IPS-NIHi7 (cell line): ENCODE measurements at regions not wholly inside any gene's neighbourhood (a gene's known extent, or its start where the extent isn't known, plus 50 kb on each side); places are given as distances from the start of the nearest gene placed in this dataset.
"Not testable (repeated sequence)": the region's sequence is repeated elsewhere in the genome, so short reads cannot be mapped to it uniquely, and the experiment has no call there.

Source experiments
- DNase-seq: peaks from one replicate; pipeline ENCODE4 v3.0.0; 2012; ENCODE audit warnings: mixed read lengths; ENCODE audit errors: extremely low spot score

GRCh38 chr1:239987103-239987745, 104.5 kb upstream of the FMN2 start:
- DNase-seq, result no peak

GRCh38 chr1:239989990-239990389, 101.7 kb upstream of the FMN2 start:
- no peak for DNase-seq

- DNase-seq, result not testable (repeated sequence)
Measured at GRCh38 chr1:239992566-239992965, 99.1 kb upstream of the FMN2 start.

- no peak for DNase-seq
Measured at GRCh38 chr1:239993366-239993765, 98.3 kb upstream of the FMN2 start.

GRCh38 chr1:239995281-239995680, 96.4 kb upstream of the FMN2 start:
- DNase-seq, result no peak

- no peak for DNase-seq
Measured at GRCh38 chr1:239997160-239997514, 94.5 kb upstream of the FMN2 start.

GRCh38 chr1:239997515-239998311, 94.0 kb upstream of the FMN2 start:
- peak; percentile 64 for DNase-seq

GRCh38 chr1:239998312-239998649, 93.4 kb upstream of the FMN2 start:
- DNase-seq, result no peak

- no peak for DNase-seq
Measured at GRCh38 chr1:239999170-239999569, 92.5 kb upstream of the FMN2 start.

GRCh38 chr1:240000634-240001033, 91.0 kb upstream of the FMN2 start:
- DNase-seq, result no peak

GRCh38 chr1:240001177-240001740, 90.4 kb upstream of the FMN2 start:
- no peak for DNase-seq

- DNase-seq, result peak; percentile 55
Measured at GRCh38 chr1:240004086-240004749, 87.5 kb upstream of the FMN2 start.

- no peak for DNase-seq
Measured at GRCh38 chr1:240005997-240006650, 85.6 kb upstream of the FMN2 start.

- no peak for DNase-seq
Measured at GRCh38 chr1:240008298-240008697, 83.4 kb upstream of the FMN2 start.

GRCh38 chr1:240014051-240014450, 77.6 kb upstream of the FMN2 start:
- no peak for DNase-seq

- no peak for DNase-seq
Measured at GRCh38 chr1:240018617-240019016, 73.1 kb upstream of the FMN2 start.

- DNase-seq, result no peak
Measured at GRCh38 chr1:240019524-240019923, 72.2 kb upstream of the FMN2 start.

- no peak for DNase-seq
Measured at GRCh38 chr1:240020871-240021270, 70.8 kb upstream of the FMN2 start.

- DNase-seq, result no peak
Measured at GRCh38 chr1:240021709-240022108, 70.0 kb upstream of the FMN2 start.

- peak; percentile 70 for DNase-seq
Measured at GRCh38 chr1:240027059-240027462, 64.6 kb upstream of the FMN2 start.

GRCh38 chr1:240029418-240029817, 62.3 kb upstream of the FMN2 start:
- DNase-seq, result no peak

- no peak for DNase-seq
Measured at GRCh38 chr1:240030236-240030635, 61.4 kb upstream of the FMN2 start.
